GM10248 (cell line): ENCODE measurements at regions not wholly inside any gene's neighbourhood (a gene's known extent, or its start where the extent isn't known, plus 50 kb on each side); places are given as distances from the start of the nearest gene placed in this dataset.

Source experiments
- CTCF ChIA-PET: fragments of 300-600 bp; sonication (Branson Sonifier 250); formaldehyde crosslinking; extraction: SDS; loops from one replicate; lab custom pipeline; 2021; ENCODE audit warnings: antibody characterized with exemption; lab: Yijun Ruan, JAX
- POLR2A ChIA-PET: fragments of 350-650 bp; sonication (Branson Sonifier 250); formaldehyde crosslinking; extraction: SDS; loops from one replicate; lab custom pipeline; 2020; ENCODE audit warnings: antibody characterized with exemption; lab: Yijun Ruan, JAX
- DNase-seq: peaks from one replicate; pipeline ENCODE4 v3.0.0; 2012; ENCODE audit errors: extremely low spot score
- CTCF ChIP-seq: IDR thresholded peaks from 2 replicates; pipeline ENCODE4 v1.5.1; 2012; ENCODE audit warnings: mild to moderate bottlenecking, low read depth; ENCODE audit errors: extremely low read depth, missing control alignments, control extremely low read depth

DNA sequence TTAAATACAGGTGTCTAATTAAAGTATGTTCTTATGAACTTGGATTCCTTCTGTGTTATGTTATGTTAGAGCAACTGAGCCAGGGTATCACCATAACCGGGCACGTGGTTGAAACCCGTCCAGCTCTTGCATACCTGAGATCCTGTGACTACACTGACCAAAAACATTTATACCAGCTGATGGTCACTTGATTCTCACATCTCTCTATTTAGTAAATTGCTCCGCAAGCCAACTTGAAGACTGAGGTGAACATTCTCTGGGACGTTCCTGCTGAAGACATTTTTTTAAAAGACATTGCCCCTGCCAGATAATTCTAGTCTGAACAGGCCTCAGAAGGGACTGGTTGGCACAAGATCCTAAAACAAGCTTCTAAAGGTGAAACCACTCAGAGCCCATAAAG is 550.0 kb upstream of the DIPK2B start:
- no peak for DNase-seq
- ChIA-PET CTCF (no interaction called here), POLR2A (no interaction called here)
- TF ChIP-seq CTCF = no peak

- POLR2A ChIA-PET = no interaction called here
- CTCF ChIA-PET = interaction anchor here (1.0 kb wide), 1 partner anchor 21 kb away, joined by 4 read pairs; no protein-coding TSS in a partner anchor
- no peak for DNase-seq
- TF ChIP-seq CTCF = peak; percentile 28
These were observed 548.7 kb upstream of the DIPK2B start for GRCh38 chrX:45749375-45749774.

DNA sequence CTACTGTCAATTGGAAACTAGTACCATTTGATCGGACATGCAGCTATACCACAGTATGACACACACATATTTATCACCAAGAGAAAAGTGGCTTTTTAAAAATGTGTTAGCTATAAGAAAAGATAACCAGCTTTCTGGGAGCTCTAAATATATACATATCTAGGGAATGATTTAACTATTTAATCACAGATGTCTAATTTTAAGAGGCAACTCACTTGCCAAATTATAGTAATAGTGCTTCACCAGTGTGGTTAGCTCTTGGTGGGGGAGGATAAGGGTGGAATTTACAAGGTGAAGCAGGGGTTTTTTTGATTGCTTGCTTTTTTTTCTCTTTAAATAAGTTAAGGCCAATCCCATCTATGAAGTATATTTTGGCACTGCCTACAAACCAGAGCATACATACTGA is 547.7 kb upstream of the DIPK2B start:
- CTCF ChIA-PET = interaction anchor here (1.0 kb wide), 1 partner anchor 233 kb away, joined by 3 read pairs; no protein-coding TSS in a partner anchor
- no peak for DNase-seq
- no peak for TF ChIP-seq CTCF
- POLR2A ChIA-PET = no interaction called here

DNA sequence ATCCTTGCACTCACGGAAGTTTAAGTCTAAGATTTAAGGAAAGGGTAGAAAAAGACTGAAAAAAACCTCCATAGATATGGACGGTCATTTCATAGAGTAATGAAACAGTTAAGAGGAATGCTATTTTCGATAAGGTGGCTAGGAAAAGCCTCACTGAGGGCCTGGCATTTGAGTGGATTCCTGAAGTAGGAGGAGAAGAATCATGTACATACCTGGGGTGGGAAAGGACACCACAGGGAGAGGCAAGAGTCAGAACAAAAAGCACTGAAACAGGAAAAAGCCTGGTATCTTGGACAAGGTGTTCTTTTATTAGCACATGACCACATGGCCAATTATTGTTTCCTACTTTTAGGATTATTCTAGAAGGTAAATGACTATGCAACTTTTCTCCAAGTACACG is 547.2 kb upstream of the DIPK2B start:
- POLR2A ChIA-PET = no interaction called here
- CTCF ChIA-PET = interaction anchor here (1.0 kb wide), 1 partner anchor 232 kb away, joined by 3 read pairs; no protein-coding TSS in a partner anchor
- DNase-seq = no peak
- TF ChIP-seq CTCF = no peak

- DNase-seq = no peak
- TF ChIP-seq CTCF = no peak
- ChIA-PET POLR2A (no interaction called here), CTCF (no interaction called here)
These were observed 544.8 kb upstream of the DIPK2B start for GRCh38 chrX:45745479-45745878.

- POLR2A ChIA-PET = no interaction called here
- no peak for TF ChIP-seq CTCF
- no peak for DNase-seq
- CTCF ChIA-PET = no interaction called here
These were observed 543.4 kb upstream of the DIPK2B start for GRCh38 chrX:45743906-45744625.

DNA sequence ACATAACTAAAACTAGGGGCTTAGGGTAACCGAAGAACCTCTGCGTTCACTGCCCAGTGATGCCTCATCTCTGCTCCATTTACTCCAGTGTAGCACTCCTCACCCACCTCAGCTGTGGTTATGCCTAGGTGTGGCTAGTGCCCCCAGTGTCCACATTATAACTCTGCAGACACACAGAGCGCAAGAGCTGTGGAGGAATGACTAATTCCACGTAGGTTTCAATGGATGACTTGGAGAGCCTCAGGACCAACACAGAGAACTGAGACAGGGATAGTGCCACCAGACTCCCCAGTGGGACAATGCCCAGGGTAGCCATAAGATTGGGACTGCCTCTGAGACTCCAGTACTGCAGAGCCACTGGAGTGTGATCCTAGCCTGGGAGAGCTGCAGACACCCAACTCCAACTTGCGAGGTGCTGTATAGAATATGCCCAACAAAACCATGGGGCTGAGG is 542.4 kb upstream of the DIPK2B start:
- DNase-seq = no peak
- no peak for TF ChIP-seq CTCF
- ChIA-PET CTCF (no interaction called here), POLR2A (no interaction called here)
